Type B pancreatic cell (in vitro differentiated cells): ENCODE measurements at regions not wholly inside any gene's neighbourhood (a gene's known extent, or its start where the extent isn't known, plus 50 kb on each side); places are given as distances from the start of the nearest gene placed in this dataset.
"Not testable (repeated sequence)": the region's sequence is repeated elsewhere in the genome, so short reads cannot be mapped to it uniquely, and the experiment has no call there.

ENCODE experiments used
- DNase-seq: peaks from one replicate; pipeline ENCODE4 v3.0.0; 2021; ENCODE audit warnings: mixed read lengths; ENCODE audit not compliant: unreplicated experiment; ENCODE audit errors: extremely low spot score
- H3K27ac Mint-ChIP-seq: 2 replicates; pipeline ENCODE4 v1.8.0; 2021; ENCODE audit warnings: mild to moderate bottlenecking, mixed read lengths
- H3K27me3 Mint-ChIP-seq: 2 replicates; pipeline ENCODE4 v1.8.0; 2021; ENCODE audit warnings: mixed read lengths
- H3K36me3 Mint-ChIP-seq: 2 replicates; pipeline ENCODE4 v1.8.0; 2021; ENCODE audit warnings: mixed read lengths
- H3K4me1 Mint-ChIP-seq: one replicate; pipeline ENCODE4 v1.8.0; 2021; ENCODE audit warnings: mixed read lengths; ENCODE audit not compliant: unreplicated experiment
- H3K4me3 Mint-ChIP-seq: 2 replicates; pipeline ENCODE4 v1.8.0; 2021; ENCODE audit warnings: mild to moderate bottlenecking, mixed read lengths
- H3K9me3 Mint-ChIP-seq: 2 replicates; pipeline ENCODE4 v1.8.0; 2021; ENCODE audit warnings: mixed read lengths
- CTCF ChIP-seq: fragments of 200-600 bp; sonication (generic); conservative IDR thresholded peaks from 2 replicates; pipeline ENCODE4 v1.5.0; 2021; ENCODE audit warnings: antibody characterized with exemption, mild to moderate bottlenecking

DNA sequence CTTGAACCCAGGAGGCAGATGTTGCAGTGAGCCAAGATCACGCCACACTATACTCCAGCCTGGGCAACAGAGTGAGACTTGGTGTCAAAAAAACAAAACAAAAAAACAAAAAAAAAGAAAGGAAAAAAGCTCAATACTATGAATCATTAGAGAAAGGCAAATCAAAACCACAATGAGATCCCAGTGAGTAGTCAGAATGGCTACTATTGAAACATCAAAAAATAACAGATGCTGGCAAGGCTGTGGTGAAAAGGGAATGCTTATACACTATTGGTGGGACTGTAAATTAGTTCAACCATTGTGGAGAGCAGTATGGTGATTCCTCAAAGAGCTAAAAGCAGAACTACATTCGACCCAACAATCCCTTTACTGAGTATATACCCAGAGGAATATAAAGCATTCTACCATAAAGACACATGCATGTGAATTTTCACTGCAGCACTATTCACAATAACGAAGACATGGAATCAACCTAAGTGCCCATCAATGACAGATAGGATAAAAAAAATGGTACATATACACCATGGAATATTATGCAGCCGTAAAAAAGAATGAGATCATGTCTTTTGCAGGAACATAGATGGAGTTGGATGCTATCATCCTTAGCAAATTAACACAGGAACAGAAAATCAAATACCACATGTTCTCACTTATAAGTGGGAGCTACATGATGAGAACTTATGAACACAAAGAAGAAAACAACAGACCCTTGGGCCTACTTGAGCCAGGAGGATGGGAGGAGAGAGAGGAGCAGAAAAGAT is 81.9 kb upstream of the ARRDC3 start:
- Mint-ChIP-seq H3K27ac (no peak overlapping the region), H3K36me3 (no peaks in the 10 kb centered on the region), H3K4me3 (no peak overlapping the region), H3K4me1 (no peaks in the 10 kb centered on the region), H3K9me3 (no peaks in the 10 kb centered on the region), H3K27me3 (no peaks in the 10 kb centered on the region)
- no peak for TF ChIP-seq CTCF
- no peak for DNase-seq

- no peak for DNase-seq
- no peak overlapping the region for H3K27ac Mint-ChIP-seq
- no peak for TF ChIP-seq CTCF
- H3K4me3 Mint-ChIP-seq = no peak overlapping the region
- H3K27me3 Mint-ChIP-seq = no peaks in the 10 kb centered on the region
- no peaks in the 10 kb centered on the region for H3K4me1 Mint-ChIP-seq
- H3K9me3 Mint-ChIP-seq = no peaks in the 10 kb centered on the region
- H3K36me3 Mint-ChIP-seq = no peaks in the 10 kb centered on the region
Observed at GRCh38 chr5:91457681-91458058, 74.6 kb upstream of the ARRDC3 start.

- no peaks in the 10 kb centered on the region for H3K36me3 Mint-ChIP-seq
- TF ChIP-seq CTCF = no peak
- no peaks in the 10 kb centered on the region for H3K9me3 Mint-ChIP-seq
- H3K27ac Mint-ChIP-seq = no peak overlapping the region
- H3K4me3 Mint-ChIP-seq = no peak overlapping the region
- no peaks in the 10 kb centered on the region for H3K4me1 Mint-ChIP-seq
- no peak for DNase-seq
- no peaks in the 10 kb centered on the region for H3K27me3 Mint-ChIP-seq
Observed at GRCh38 chr5:91456928-91457680, 74.0 kb upstream of the ARRDC3 start.

DNA sequence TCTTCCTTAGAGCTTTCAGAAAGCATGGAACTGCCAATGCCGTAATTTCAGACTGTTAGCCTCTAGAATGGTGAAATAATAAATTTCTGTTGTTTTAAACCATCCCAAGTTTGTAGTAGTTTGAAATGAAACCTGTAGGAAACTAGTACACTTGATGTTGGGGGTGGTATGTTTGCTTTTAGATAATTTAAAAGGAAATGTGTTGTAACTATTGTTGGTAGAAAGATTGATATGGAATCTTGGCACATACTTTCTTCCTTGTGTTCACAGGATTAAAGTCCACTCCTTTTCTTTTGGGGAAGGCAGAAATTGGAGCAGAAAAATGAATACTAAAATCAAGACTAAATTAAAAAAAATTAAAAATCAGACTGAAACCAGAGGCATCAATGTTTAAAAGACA is 66.0 kb upstream of the ARRDC3 start:
- Mint-ChIP-seq H3K27me3 (no peaks in the 10 kb centered on the region), H3K4me3 (no peak overlapping the region), H3K27ac (no peak overlapping the region), H3K9me3 (peaks cover 5% of the 10 kb centered on the region), H3K4me1 (no peaks in the 10 kb centered on the region), H3K36me3 (no peaks in the 10 kb centered on the region)
- no peak for DNase-seq
- TF ChIP-seq CTCF = no peak

GRCh38 chr5:91448079-91448478 is 65.0 kb upstream of the ARRDC3 start:
- not testable (repeated sequence) for H3K9me3 Mint-ChIP-seq, H3K36me3 Mint-ChIP-seq, H3K4me3 Mint-ChIP-seq, H3K4me1 Mint-ChIP-seq, H3K27me3 Mint-ChIP-seq, H3K27ac Mint-ChIP-seq, DNase-seq

GRCh38 chr5:91446880-91447279 is 63.8 kb upstream of the ARRDC3 start:
- DNase-seq, H3K4me1 Mint-ChIP-seq, H3K36me3 Mint-ChIP-seq, H3K27me3 Mint-ChIP-seq, H3K27ac Mint-ChIP-seq, H3K9me3 Mint-ChIP-seq, H3K4me3 Mint-ChIP-seq: not testable (repeated sequence)
